DND-41 (cell line): ENCODE measurements at regions not wholly inside any gene's neighbourhood (a gene's known extent, or its start where the extent isn't known, plus 50 kb on each side); places are given as distances from the start of the nearest gene placed in this dataset.

ENCODE experiments used
- EZH2 ChIP-seq: IDR thresholded peaks from 3 replicates; pipeline ENCODE4 v1.6.1; 2012; ENCODE audit warnings: borderline replicate concordance, low read depth, mild to moderate bottlenecking, moderate library complexity, low read length, inconsistent platforms; ENCODE audit not compliant: severe bottlenecking
- TF ChIP-seq, protein P1 (sequence below): IDR thresholded peaks from 2 replicates; pipeline ENCODE4 v1.5.1; 2012; ENCODE audit warnings: borderline replicate concordance, low read length, moderate library complexity, mild to moderate bottlenecking; ENCODE audit not compliant: poor library complexity, severe bottlenecking; ENCODE audit errors: extremely low read depth

DNA sequence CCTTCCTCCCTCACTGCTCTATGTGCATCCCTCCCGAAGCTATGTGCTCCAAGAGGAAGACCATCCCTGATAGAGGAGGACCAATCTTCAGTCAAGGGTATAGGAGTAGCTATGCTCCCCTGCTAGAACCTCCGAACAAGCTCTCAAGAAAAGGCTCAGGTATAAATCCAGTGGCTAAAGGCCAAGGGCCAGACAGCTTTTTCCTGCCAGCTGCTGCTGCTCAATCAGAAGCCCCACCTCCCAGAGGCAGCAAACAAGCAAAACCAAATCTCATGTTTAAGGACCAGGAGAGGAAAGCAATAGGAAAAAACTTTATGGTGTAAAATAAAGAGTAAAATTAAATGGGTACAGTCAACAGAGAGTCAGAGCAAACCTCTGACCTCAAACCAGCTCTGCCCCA lies 187.2 kb downstream of the FGFR2 start:
- no peak for TF ChIP-seq EZH2
- TF ChIP-seq, protein P1, sequence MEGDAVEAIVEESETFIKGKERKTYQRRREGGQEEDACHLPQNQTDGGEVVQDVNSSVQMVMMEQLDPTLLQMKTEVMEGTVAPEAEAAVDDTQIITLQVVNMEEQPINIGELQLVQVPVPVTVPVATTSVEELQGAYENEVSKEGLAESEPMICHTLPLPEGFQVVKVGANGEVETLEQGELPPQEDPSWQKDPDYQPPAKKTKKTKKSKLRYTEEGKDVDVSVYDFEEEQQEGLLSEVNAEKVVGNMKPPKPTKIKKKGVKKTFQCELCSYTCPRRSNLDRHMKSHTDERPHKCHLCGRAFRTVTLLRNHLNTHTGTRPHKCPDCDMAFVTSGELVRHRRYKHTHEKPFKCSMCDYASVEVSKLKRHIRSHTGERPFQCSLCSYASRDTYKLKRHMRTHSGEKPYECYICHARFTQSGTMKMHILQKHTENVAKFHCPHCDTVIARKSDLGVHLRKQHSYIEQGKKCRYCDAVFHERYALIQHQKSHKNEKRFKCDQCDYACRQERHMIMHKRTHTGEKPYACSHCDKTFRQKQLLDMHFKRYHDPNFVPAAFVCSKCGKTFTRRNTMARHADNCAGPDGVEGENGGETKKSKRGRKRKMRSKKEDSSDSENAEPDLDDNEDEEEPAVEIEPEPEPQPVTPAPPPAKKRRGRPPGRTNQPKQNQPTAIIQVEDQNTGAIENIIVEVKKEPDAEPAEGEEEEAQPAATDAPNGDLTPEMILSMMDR: no peak
